C4-2B (cell line): ENCODE measurements at regions not wholly inside any gene's neighbourhood (a gene's known extent, or its start where the extent isn't known, plus 50 kb on each side); places are given as distances from the start of the nearest gene placed in this dataset.

ENCODE experiments used
- H3K27ac ChIP-seq: fragments of 450-650 bp; 2 replicates; pipeline ENCODE4 v1.5.1; 2017
- ZFX ChIP-seq: fragments of 450-650 bp; IDR thresholded peaks from 2 replicates; pipeline ENCODE4 v1.6.1; 2017
- TF ChIP-seq, protein P1 (sequence below): fragments of 450-650 bp; conservative IDR thresholded peaks from 2 replicates; pipeline ENCODE4 v1.5.1; 2017; ENCODE audit warnings: mild to moderate bottlenecking

DNA sequence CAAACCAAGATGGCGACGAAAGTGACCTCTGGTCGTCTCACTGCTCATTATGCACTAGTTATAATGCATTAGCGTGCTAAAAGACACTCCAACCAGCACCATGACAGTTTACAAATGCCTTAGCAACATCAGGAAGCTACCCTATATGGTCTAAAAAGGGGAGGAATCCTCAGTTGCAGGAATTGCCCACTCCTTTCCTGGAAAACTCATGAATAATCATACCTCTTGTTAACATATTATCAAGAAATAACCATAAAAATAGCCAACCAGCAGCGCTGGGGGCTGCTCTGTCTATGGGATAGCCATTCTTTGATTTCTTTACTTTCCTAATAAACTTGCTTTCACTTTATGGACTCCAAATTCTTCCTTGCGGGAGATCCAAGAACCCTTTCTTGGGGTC lies 595.7 kb upstream of the KLF4 start:
- H3K27ac ChIP-seq: no peak overlapping the region
- TF ChIP-seq ZFX: no peak
- TF ChIP-seq, protein P1, sequence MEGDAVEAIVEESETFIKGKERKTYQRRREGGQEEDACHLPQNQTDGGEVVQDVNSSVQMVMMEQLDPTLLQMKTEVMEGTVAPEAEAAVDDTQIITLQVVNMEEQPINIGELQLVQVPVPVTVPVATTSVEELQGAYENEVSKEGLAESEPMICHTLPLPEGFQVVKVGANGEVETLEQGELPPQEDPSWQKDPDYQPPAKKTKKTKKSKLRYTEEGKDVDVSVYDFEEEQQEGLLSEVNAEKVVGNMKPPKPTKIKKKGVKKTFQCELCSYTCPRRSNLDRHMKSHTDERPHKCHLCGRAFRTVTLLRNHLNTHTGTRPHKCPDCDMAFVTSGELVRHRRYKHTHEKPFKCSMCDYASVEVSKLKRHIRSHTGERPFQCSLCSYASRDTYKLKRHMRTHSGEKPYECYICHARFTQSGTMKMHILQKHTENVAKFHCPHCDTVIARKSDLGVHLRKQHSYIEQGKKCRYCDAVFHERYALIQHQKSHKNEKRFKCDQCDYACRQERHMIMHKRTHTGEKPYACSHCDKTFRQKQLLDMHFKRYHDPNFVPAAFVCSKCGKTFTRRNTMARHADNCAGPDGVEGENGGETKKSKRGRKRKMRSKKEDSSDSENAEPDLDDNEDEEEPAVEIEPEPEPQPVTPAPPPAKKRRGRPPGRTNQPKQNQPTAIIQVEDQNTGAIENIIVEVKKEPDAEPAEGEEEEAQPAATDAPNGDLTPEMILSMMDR: no peak

DNA sequence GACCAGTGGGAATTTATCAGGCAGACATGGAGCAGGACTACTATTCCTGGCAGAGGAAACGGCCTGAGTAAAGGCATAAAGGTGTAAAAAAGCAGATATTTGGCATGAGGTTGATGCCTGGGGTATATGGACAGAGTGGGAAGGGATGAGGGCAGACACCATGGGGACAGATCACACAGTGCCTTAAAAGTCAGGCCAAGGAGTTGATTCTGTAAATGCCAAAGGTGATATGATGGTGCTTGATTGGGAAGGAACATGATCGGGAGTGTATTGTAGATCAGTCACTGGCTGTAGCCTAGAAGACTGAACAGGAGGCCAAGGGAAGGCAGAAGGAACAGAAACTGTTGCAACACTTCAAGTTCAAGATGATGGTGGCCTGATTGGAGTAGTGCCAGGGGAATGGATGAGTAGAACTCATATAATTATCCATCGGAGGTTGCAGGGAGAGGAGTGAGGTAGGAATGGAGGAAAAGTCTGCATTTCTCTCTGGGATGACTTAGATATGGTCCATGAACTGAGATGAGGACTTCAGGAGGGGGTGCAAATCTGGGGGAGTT lies 594.3 kb upstream of the KLF4 start:
- TF ChIP-seq, protein P1: no peak
- no peak for TF ChIP-seq ZFX
- H3K27ac ChIP-seq: no peak overlapping the region

DNA sequence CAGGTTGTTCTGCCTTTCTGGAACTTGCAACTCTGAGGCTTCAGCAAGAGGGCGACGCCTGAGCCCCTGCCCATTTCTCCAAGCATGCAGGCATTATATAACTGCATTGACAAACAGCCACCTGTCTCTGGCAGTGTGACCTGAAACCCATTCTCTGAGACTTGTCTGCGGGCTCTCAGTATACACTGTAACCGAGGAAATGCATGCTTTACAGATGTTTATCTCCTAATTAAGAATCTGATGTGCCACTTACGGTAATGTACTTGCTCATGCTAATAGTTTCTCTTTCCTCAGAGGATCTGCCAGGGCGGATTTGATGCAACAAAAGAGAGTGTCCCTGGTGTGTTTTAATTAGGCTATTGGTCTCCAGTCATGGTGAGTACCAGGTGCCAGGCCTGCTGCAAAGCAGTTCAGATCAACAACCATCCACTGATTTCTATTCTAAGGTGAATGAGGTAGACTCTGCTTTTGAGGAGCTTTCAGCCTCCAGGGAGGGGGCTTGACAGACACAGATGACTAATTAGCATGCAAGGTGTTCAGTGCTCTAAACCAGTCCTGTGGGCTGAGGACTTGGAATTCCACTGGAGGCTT lies 593.7 kb upstream of the KLF4 start:
- H3K27ac ChIP-seq: no peak overlapping the region
- no peak for TF ChIP-seq ZFX
- TF ChIP-seq, protein P1: no peak

- no peak for TF ChIP-seq ZFX
- TF ChIP-seq, protein P1: no peak
- no peak overlapping the region for H3K27ac ChIP-seq
These were observed 591.5 kb upstream of the KLF4 start for GRCh38 chr9:108081112-108081511.

GRCh38 chr9:108080285-108080684 lies 590.7 kb upstream of the KLF4 start:
- TF ChIP-seq, protein P1: no peak
- TF ChIP-seq ZFX: no peak
- H3K27ac ChIP-seq: no peak overlapping the region

DNA sequence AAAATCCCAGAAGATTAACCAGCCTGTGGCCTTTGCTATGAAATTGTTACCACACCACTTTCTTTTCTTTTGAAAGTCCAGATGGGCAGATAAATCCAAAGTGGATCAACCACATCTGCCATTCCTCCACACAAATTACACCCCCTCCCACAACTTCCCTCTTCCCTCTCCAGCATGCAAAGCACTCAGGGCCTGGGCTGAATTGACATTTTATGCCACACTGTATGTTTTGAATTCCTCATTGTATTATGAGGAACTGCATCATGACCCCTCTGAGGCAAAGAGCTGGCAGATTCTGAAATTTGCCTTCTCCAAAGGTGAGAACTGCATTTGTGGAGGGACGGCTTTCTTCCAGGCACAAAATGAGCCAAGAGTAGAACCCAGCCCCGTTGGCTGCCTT lies 589.2 kb upstream of the KLF4 start:
- TF ChIP-seq ZFX: no peak
- TF ChIP-seq, protein P1: no peak
- H3K27ac ChIP-seq: no peak overlapping the region

GRCh38 chr9:108078375-108078774 lies 588.8 kb upstream of the KLF4 start:
- TF ChIP-seq, protein P1: no peak
- no peak overlapping the region for H3K27ac ChIP-seq
